ENCODE measurements at regions not wholly inside any gene's neighbourhood (a gene's known extent, or its start where the extent isn't known, plus 50 kb on each side); places are given as distances from the start of the nearest gene placed in this dataset.

GRCh38 chr22:20637750-20638506 is 130.5 kb downstream of the MED15 start:
- intact Hi-C loops (cut with DNase I), result no loop called here
- DNase-seq, result peak in 1 of 10 donors; percentile 24

GRCh38 chr22:20638507-20638870 is 131.1 kb downstream of the MED15 start:
- peak in 1 of 10 donors; percentile 6 for DNase-seq
- intact Hi-C loops (cut with DNase I), result no loop called here

GRCh38 chr22:20639343-20639742 is 131.9 kb downstream of the MED15 start:
- DNase-seq, result peak in 1 of 10 donors; percentile 8
- intact Hi-C loops (cut with DNase I), result no loop called here

- DNase-seq, result no peak
- intact Hi-C loops (cut with DNase I), result no loop called here
Observed at GRCh38 chr22:20639750-20640149, 132.3 kb downstream of the MED15 start.

- peak in 1 of 10 donors; percentile 28 for DNase-seq
- intact Hi-C loops (cut with DNase I), result no loop called here
Observed at GRCh38 chr22:20641198-20641892, 132.6 kb upstream of the SERPIND1 start.

GRCh38 chr22:20641919-20642579 is 131.9 kb upstream of the SERPIND1 start:
- intact Hi-C loops (cut with DNase I), result no loop called here
- peak in 1 of 10 donors; percentile 8 for DNase-seq

GRCh38 chr22:20642668-20643179 is 131.2 kb upstream of the SERPIND1 start:
- no peak for DNase-seq
- intact Hi-C loops (cut with DNase I), result no loop called here

GRCh38 chr22:20644071-20644642 is 129.8 kb upstream of the SERPIND1 start:
- intact Hi-C loops (cut with DNase I), result no loop called here
- DNase-seq, result no peak

- DNase-seq, result peak in 1 of 10 donors; percentile 17
- intact Hi-C loops (cut with DNase I), result no loop called here
Observed at GRCh38 chr22:20645954-20646353, 128.0 kb upstream of the SERPIND1 start.

GRCh38 chr22:20646415-20646814 is 127.5 kb upstream of the SERPIND1 start:
- peak in 1 of 10 donors; percentile 13 for DNase-seq
- intact Hi-C loops (cut with DNase I), result no loop called here

GRCh38 chr22:20646906-20647305 is 127.0 kb upstream of the SERPIND1 start:
- intact Hi-C loops (cut with DNase I), result no loop called here
- DNase-seq, result peak in 1 of 10 donors; percentile 37

GRCh38 chr22:20647586-20648305 is 126.2 kb upstream of the SERPIND1 start:
- intact Hi-C loops (cut with DNase I), result no loop called here
- DNase-seq, result no peak

- no peak for DNase-seq
- intact Hi-C loops (cut with DNase I), result no loop called here
Observed at GRCh38 chr22:20648306-20648903, 125.5 kb upstream of the SERPIND1 start.

GRCh38 chr22:20650294-20651207 is 123.4 kb upstream of the SERPIND1 start:
- no peak for DNase-seq
- intact Hi-C loops (cut with DNase I), result no loop called here

- intact Hi-C loops (cut with DNase I), result no loop called here
- no peak for DNase-seq
Observed at GRCh38 chr22:20651286-20651685, 122.6 kb upstream of the SERPIND1 start.

- no peak for DNase-seq
Observed at GRCh38 chr22:20652130-20652529, 121.8 kb upstream of the SERPIND1 start.

GRCh38 chr22:20652582-20652981 is 121.3 kb upstream of the SERPIND1 start:
- intact Hi-C loops (cut with DNase I), result no loop called here
- no peak for DNase-seq

More at GRCh38 chr22:20652130-20652529, 121.8 kb upstream of the SERPIND1 start:
- intact Hi-C loops (cut with DNase I), result no loop called here

GRCh38 chr22:20653012-20653794 is 120.7 kb upstream of the SERPIND1 start:
- intact Hi-C loops (cut with DNase I), result no loop called here
- DNase-seq, result no peak

Measured in posterior cingulate gyrus (tissue), 11 donors.